ENCODE measurements at regions not wholly inside any gene's neighbourhood (a gene's known extent, or its start where the extent isn't known, plus 50 kb on each side); places are given as distances from the start of the nearest gene placed in this dataset.

- no peak overlapping the region for H2AFZ ChIP-seq (ENCODE audit: low read depth, low read length)
- no peaks in the 10 kb centered on the region for H4K20me1 ChIP-seq (ENCODE audit: insufficient read depth)
- no peaks in the 10 kb centered on the region for H3F3A ChIP-seq (ENCODE audit: insufficient read depth, low read length, poor library complexity, severe bottlenecking)
- no peaks in the 10 kb centered on the region for H3K27me3 ChIP-seq (ENCODE audit: insufficient read depth, low read depth, low read length)
- no peak for TF ChIP-seq EP300 (conservative IDR thresholded peaks at IDR 0.05; ENCODE audit: poor library complexity, severe bottlenecking)
- no peak for TF ChIP-seq TAF1 (IDR thresholded peaks at IDR 0.05; ENCODE audit: low read depth)
- TF ChIP-seq, protein P1, sequence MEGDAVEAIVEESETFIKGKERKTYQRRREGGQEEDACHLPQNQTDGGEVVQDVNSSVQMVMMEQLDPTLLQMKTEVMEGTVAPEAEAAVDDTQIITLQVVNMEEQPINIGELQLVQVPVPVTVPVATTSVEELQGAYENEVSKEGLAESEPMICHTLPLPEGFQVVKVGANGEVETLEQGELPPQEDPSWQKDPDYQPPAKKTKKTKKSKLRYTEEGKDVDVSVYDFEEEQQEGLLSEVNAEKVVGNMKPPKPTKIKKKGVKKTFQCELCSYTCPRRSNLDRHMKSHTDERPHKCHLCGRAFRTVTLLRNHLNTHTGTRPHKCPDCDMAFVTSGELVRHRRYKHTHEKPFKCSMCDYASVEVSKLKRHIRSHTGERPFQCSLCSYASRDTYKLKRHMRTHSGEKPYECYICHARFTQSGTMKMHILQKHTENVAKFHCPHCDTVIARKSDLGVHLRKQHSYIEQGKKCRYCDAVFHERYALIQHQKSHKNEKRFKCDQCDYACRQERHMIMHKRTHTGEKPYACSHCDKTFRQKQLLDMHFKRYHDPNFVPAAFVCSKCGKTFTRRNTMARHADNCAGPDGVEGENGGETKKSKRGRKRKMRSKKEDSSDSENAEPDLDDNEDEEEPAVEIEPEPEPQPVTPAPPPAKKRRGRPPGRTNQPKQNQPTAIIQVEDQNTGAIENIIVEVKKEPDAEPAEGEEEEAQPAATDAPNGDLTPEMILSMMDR (IDR thresholded peaks at IDR 0.05; ENCODE audit: poor library complexity, severe bottlenecking), result no peak
- TF ChIP-seq MXI1 (conservative IDR thresholded peaks at IDR 0.05; ENCODE audit: poor library complexity, severe bottlenecking), result no peak
- TF ChIP-seq, protein P2, sequence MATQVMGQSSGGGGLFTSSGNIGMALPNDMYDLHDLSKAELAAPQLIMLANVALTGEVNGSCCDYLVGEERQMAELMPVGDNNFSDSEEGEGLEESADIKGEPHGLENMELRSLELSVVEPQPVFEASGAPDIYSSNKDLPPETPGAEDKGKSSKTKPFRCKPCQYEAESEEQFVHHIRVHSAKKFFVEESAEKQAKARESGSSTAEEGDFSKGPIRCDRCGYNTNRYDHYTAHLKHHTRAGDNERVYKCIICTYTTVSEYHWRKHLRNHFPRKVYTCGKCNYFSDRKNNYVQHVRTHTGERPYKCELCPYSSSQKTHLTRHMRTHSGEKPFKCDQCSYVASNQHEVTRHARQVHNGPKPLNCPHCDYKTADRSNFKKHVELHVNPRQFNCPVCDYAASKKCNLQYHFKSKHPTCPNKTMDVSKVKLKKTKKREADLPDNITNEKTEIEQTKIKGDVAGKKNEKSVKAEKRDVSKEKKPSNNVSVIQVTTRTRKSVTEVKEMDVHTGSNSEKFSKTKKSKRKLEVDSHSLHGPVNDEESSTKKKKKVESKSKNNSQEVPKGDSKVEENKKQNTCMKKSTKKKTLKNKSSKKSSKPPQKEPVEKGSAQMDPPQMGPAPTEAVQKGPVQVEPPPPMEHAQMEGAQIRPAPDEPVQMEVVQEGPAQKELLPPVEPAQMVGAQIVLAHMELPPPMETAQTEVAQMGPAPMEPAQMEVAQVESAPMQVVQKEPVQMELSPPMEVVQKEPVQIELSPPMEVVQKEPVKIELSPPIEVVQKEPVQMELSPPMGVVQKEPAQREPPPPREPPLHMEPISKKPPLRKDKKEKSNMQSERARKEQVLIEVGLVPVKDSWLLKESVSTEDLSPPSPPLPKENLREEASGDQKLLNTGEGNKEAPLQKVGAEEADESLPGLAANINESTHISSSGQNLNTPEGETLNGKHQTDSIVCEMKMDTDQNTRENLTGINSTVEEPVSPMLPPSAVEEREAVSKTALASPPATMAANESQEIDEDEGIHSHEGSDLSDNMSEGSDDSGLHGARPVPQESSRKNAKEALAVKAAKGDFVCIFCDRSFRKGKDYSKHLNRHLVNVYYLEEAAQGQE (IDR thresholded peaks at IDR 0.05; ENCODE audit: borderline replicate concordance), result no peak
- no peak for TF ChIP-seq SMC3 (conservative IDR thresholded peaks at IDR 0.05; ENCODE audit: poor library complexity)
- no peak for TF ChIP-seq EZH2 (IDR thresholded peaks at IDR 0.05; ENCODE audit: borderline replicate concordance, insufficient read depth, low read length, poor library complexity, severe bottlenecking)
- TF ChIP-seq RAD21 (conservative IDR thresholded peaks at IDR 0.05), result no peak
- no peak for TF ChIP-seq POLR2AphosphoS5 (IDR thresholded peaks at IDR 0.05)
- H3K79me2 ChIP-seq (replicated peaks; ENCODE audit: insufficient read depth, low read length), result no peaks in the 10 kb centered on the region
- H3K4me3 ChIP-seq (ENCODE audit: low read length), result no peak overlapping the region
- H3K9ac ChIP-seq (ENCODE audit: low read length), result no peak overlapping the region
- no peak overlapping the region for H3K4me2 ChIP-seq (ENCODE audit: low read length)
- H3K9me3 ChIP-seq (ENCODE audit: low read length), result no peaks in the 10 kb centered on the region
- no peak overlapping the region for H3K27ac ChIP-seq (ENCODE audit: low read length)
- H3K36me3 ChIP-seq (ENCODE audit: insufficient read depth, low read length), result no peaks in the 10 kb centered on the region
- no peaks in the 10 kb centered on the region for H3K9me2 ChIP-seq (ENCODE audit: insufficient read depth, low read length)
These were observed 140.5 kb downstream of the ZBTB18 start for GRCh38 chr1:244191581-244191980.

DNA sequence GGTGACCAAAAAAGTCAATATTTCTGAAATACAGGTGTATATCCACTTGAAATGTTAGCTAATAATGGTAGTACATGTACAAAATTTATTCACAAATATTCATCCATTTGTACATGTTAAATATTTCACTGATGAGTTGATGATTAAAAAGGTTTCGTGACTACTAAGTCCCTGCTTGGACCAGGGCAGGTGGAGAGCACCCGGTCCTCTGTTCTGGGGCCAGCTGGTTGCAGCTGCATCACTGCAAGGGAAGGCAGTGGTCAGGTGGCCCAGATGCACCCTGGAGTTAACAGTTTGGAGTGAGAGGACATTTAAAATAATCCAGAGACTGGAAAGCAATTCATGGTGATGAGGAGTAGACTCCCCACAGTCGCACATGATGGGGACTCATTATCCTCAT is 141.2 kb downstream of the ZBTB18 start:
- Histone ChIP-seq H2AFZ (ENCODE audit: low read depth, low read length) (no peak overlapping the region), H3K27me3 (ENCODE audit: insufficient read depth, low read depth, low read length) (no peaks in the 10 kb centered on the region), H3K36me3 (ENCODE audit: insufficient read depth, low read length) (no peaks in the 10 kb centered on the region), H3K27ac (ENCODE audit: low read length) (no peak overlapping the region), H3F3A (ENCODE audit: insufficient read depth, low read length, poor library complexity, severe bottlenecking) (no peaks in the 10 kb centered on the region), H3K4me2 (ENCODE audit: low read length) (no peak overlapping the region), H3K9me2 (ENCODE audit: insufficient read depth, low read length) (no peaks in the 10 kb centered on the region), H3K79me2 (replicated peaks; ENCODE audit: insufficient read depth, low read length) (no peaks in the 10 kb centered on the region), H3K4me3 (ENCODE audit: low read length) (no peak overlapping the region), H3K9me3 (ENCODE audit: low read length) (no peaks in the 10 kb centered on the region), H3K9ac (ENCODE audit: low read length) (no peak overlapping the region), H4K20me1 (ENCODE audit: insufficient read depth) (no peaks in the 10 kb centered on the region)
- TF ChIP-seq POLR2AphosphoS5 (IDR thresholded peaks at IDR 0.05) (no peak), TAF1 (IDR thresholded peaks at IDR 0.05; ENCODE audit: low read depth) (no peak), EZH2 (IDR thresholded peaks at IDR 0.05; ENCODE audit: borderline replicate concordance, insufficient read depth, low read length, poor library complexity, severe bottlenecking) (no peak), MXI1 (conservative IDR thresholded peaks at IDR 0.05; ENCODE audit: poor library complexity, severe bottlenecking) (no peak), RAD21 (conservative IDR thresholded peaks at IDR 0.05) (no peak), EP300 (conservative IDR thresholded peaks at IDR 0.05; ENCODE audit: poor library complexity, severe bottlenecking) (no peak), SMC3 (conservative IDR thresholded peaks at IDR 0.05; ENCODE audit: poor library complexity) (no peak)
- TF ChIP-seq, protein P1 (IDR thresholded peaks at IDR 0.05; ENCODE audit: poor library complexity, severe bottlenecking), result no peak
- TF ChIP-seq, protein P2 (IDR thresholded peaks at IDR 0.05; ENCODE audit: borderline replicate concordance), result no peak
